Heart right ventricle (tissue), 16 donors: ENCODE measurements at regions not wholly inside any gene's neighbourhood (a gene's known extent, or its start where the extent isn't known, plus 50 kb on each side); places are given as distances from the start of the nearest gene placed in this dataset.

Experiments used
- ATAC-seq, 8 donors: fragments of 200-7000 bp; cut with Tn5 transposase; one replicate each; pipeline ENCODE4 v1.9.1; 2020; ENCODE audit warnings: mild to moderate bottlenecking in 8 of 8, moderate library complexity in 8 of 8, moderate number of reproducible peaks in 1 of 8
- DNase-seq, 2 donors: peaks; one replicate each; pipeline ENCODE4 v3.0.0-alpha.2; 2020
- H3K27ac ChIP-seq, 10 donors: fragments of 200-600 bp; sonication (generic) in 2 of 10; one replicate each; pipeline versions ENCODE4 v1.5.0 to v1.8.0; 2020 to 2022; ENCODE audit warnings: mild to moderate bottlenecking in 3 of 10
- H3K27me3 ChIP-seq, 7 donors: fragments of 200-600 bp; one replicate each; pipeline ENCODE4 v1.8.0; 2021 to 2022; ENCODE audit warnings: mild to moderate bottlenecking in 2 of 7
- H3K36me3 ChIP-seq, 9 donors: fragments of 200-600 bp; sonication (generic) in 1 of 9; one replicate each; pipeline versions ENCODE4 v1.5.0 to v1.8.0; 2020 to 2022; ENCODE audit warnings: mild to moderate bottlenecking in 2 of 9
- H3K4me1 ChIP-seq, 9 donors: fragments of 200-600 bp; sonication (generic) in 1 of 9; one replicate each; pipeline versions ENCODE4 v1.5.0 to v1.8.0; 2020 to 2022; ENCODE audit warnings: mild to moderate bottlenecking in 4 of 9
- H3K4me3 ChIP-seq, 10 donors: fragments of 200-600 bp; sonication (generic) in 2 of 10; one replicate each; pipeline versions ENCODE4 v1.5.0 to v1.8.0; 2020 to 2022; ENCODE audit warnings: mild to moderate bottlenecking in 7 of 10, moderate library complexity in 2 of 10
- H3K9me3 ChIP-seq, 11 donors: fragments of 200-600 bp in 10 of 11; sonication (generic) in 2 of 11; one replicate each; pipeline versions ENCODE4 v1.5.0 to v1.8.0; 2013 to 2022; ENCODE audit warnings: mild to moderate bottlenecking in 2 of 11, control low read depth in 1 of 11, moderate library complexity in 1 of 11
- WGBS, 2 donors: extraction: QIAGEN DNeasy Blood & Tissue Kit; methylation state at CpG; one replicate each; pipeline ENCODE4 v1.1.7; 2013; ENCODE audit warnings: inconsistent platforms in 1 of 2; 5-methylcytosine and 5-hydroxymethylcytosine counted together
- intact Hi-C, 10 donors: fragments of 100-400 bp; cut with DNase I; formaldehyde crosslinking; loops; one replicate each; pipeline versions ENCODE4 v1.11.1 to v1.14.2; 2022
- TF ChIP-seq, protein P1 (sequence below), 9 donors: fragments of 200-600 bp; sonication (generic) in 2 of 9; IDR thresholded peaks; one replicate each; pipeline versions ENCODE4 v1.5.0 to v1.8.0; 2021 to 2022; ENCODE audit warnings: antibody characterized with exemption in 9 of 9, mild to moderate bottlenecking in 5 of 9, moderate library complexity in 1 of 9
- donor health status: Arrhythmogenic right ventricular cardiomyopathy.
- donor health status: ischemic (EF 13 %, LVEDD 7.1; RV severe dilation, severe dysfunction).
- donor health status: healthy with polysubstance abuse.
- donor health status: DM: no; HTN: yes; CAD: no.
- donor health status: DM: no; HTN: no; CAD: no.
- donor health status: ischemic (EF 25% LVEDD 6.9; RV normal size, moderate dysfunction).
- donor health status: ischemic (EF 25% LVEDD 5.7; RV mildly dilated, moderate dysfunction).
- donor health status: healthy.
- donor health status: DM: yes; HTN: yes; CAD: no.
- donor health status: Ischemic cardiomyopathy.
- donor health status: ischemic (EF 35%, LVEDD 5.7; RV mildly dilated, moderate dysfunction).
- donor health status: nonischemic (EF 11% LVEDD 7.7; RV severe dilation, severe dysfunction).
- donor health status: DM: yes; HTN: yes; CAD: no.
- donor health status: PGD.
- donor health status: ischemic (EF 29% LVEDD 5.4; RV normal size, mild dysfunction).
- donor health status: nonischemic (EF 23%, LVEDD 6.1; RV moderate dilation, normal function).

DNA sequence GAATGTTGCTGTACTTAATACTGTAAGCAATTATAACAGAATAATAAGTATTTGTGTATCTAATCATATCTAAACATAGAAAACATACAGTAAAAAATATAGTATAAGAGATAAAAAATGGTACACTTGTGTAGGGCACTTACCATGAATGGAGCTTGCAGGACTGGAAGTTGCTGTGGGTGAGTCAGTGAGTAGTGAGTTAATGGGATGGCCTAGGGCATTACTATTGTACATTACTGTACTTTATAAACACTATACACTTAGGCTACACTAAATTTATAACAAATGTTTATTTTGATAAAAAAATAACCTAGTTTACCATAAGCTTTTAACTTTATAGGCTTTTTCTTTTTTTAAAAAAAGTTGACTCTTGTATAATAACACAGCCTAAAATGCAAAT is 1071.2 kb upstream of the SEL1L start:
- peaks cover 0 to 14% (median 0%) of the 10 kb centered on the region in 11 donors for H3K9me3 ChIP-seq
- intact Hi-C loops: no loop called here
- DNase-seq: no peak
- no peak overlapping the region for H3K27ac ChIP-seq
- no peak for ATAC-seq
- no peaks in the 10 kb centered on the region for H3K27me3 ChIP-seq
- TF ChIP-seq, protein P1, sequence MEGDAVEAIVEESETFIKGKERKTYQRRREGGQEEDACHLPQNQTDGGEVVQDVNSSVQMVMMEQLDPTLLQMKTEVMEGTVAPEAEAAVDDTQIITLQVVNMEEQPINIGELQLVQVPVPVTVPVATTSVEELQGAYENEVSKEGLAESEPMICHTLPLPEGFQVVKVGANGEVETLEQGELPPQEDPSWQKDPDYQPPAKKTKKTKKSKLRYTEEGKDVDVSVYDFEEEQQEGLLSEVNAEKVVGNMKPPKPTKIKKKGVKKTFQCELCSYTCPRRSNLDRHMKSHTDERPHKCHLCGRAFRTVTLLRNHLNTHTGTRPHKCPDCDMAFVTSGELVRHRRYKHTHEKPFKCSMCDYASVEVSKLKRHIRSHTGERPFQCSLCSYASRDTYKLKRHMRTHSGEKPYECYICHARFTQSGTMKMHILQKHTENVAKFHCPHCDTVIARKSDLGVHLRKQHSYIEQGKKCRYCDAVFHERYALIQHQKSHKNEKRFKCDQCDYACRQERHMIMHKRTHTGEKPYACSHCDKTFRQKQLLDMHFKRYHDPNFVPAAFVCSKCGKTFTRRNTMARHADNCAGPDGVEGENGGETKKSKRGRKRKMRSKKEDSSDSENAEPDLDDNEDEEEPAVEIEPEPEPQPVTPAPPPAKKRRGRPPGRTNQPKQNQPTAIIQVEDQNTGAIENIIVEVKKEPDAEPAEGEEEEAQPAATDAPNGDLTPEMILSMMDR (IDR thresholded peaks at IDR 0.05): no peak
- H3K4me3 ChIP-seq: no peak overlapping the region
- no peaks in the 10 kb centered on the region for H3K36me3 ChIP-seq
- no peaks in the 10 kb centered on the region for H3K4me1 ChIP-seq

DNA sequence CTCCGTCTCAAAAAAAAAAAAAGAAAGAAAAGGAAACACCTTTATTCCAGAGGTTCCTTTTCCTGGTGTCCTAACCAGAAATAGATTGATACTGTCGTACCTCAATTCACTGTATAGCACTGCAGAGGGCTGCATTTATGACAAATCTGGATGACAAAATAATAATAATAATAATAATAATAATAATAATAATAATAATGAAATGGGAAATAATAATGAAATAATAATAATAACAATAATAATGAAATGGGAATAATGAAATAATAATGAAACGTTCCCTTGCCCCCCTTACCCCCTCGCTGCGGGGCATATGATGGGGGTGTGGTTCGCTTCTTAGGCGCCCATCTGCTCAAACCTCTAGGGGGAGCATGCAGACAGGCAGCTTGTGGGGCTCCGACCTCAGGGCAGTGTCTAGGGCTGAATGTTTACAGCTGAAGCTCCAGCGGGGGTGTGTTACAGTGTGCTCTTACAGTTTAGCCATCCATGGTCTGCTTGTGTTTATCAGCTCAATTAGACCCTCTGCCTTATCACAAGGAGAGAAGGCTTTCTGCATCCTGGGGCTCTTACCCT is 1088.3 kb upstream of the SEL1L start:
- WGBS, 2 donors: 81 to 82% methylated on average over 9 of the region's 9 CpGs
- ATAC-seq (no peak), DNase-seq (no peak)
- Histone ChIP-seq H3K9me3 (peaks cover 0 to 13% (median 0%) of the 10 kb centered on the region in 11 donors), H3K27me3 (no peaks in the 10 kb centered on the region), H3K4me1 (no peaks in the 10 kb centered on the region), H3K27ac (no peak overlapping the region), H3K36me3 (no peaks in the 10 kb centered on the region), H3K4me3 (no peak overlapping the region)
- TF ChIP-seq, protein P1 (IDR thresholded peaks at IDR 0.05): no peak
- intact Hi-C loops: no loop called here

DNA sequence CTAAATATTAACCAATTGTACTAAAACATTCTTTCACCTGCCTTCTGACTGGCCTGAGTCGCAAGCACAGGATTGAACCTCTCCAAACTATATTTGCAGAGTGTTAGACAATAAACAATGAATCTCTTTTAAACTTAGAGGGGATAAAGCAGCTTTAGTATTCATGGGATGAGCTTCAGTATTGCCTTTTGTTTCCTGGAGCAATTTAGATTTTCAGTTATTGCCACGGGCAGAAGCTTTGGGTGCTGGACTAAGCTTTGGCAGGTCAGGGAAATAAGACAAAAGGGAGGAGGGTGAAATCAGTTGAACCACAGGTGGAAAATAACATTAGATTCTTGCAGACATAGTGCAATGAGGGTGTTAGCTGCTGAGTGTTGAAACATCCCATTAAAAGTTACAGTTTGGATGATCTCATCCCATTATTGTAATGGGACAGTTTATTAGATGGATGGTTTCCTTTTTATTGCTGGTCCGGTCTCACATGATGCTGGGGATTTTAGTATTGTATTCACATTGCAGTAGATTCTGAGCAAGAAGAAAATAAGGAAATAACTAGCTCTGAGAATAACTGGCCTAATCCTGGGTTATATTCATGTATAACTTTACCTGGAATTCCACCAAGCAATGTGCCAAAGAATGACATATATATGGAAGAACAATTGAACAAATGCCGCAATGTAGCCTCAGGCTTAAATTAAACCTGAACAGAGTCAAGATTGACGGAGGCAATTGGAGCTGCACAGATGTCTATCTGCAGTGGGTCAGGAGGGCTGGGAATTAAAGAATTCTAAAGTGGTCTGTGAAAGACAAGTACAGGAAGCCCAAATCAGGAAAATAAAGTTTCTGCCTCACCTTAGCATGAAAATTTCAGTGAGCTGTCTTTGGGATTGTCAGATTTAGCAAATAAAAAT is 1092.8 kb upstream of the SEL1L start:
- TF ChIP-seq, protein P1 (IDR thresholded peaks at IDR 0.05): no peak
- ATAC-seq: no peak
- H3K4me3 ChIP-seq: no peak overlapping the region
- no peaks in the 10 kb centered on the region for H3K36me3 ChIP-seq
- intact Hi-C loops: no loop called here
- peaks cover 0 to 7% (median 0%) of the 10 kb centered on the region in 11 donors for H3K9me3 ChIP-seq
- no peaks in the 10 kb centered on the region for H3K4me1 ChIP-seq
- H3K27me3 ChIP-seq: no peaks in the 10 kb centered on the region
- 74 to 77% methylated on average over 5 of the region's 5 CpGs for WGBS, 2 donors
- DNase-seq: no peak
- no peak overlapping the region for H3K27ac ChIP-seq

DNA sequence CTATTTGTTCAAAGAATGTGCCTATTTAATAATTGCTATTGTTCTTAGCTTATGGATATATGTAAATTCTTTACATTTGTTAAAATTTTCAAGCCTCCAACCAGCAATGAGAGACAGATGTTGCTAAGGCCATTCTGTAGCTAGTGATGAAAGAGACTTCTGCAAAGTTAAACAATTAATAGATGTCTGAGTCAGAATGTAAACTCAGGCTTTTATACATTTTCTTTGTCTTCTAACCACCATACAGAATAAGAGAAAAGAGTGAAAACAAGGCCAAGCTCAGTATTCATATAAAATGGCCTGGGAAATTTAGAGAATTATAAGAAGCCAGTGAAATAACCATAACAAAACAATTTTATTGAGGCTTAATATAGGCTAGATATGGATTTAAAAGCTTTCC is 1102.3 kb upstream of the SEL1L start:
- intact Hi-C loops: no loop called here
- Histone ChIP-seq H3K36me3 (no peaks in the 10 kb centered on the region), H3K27ac (no peak overlapping the region), H3K9me3 (peaks cover 0 to 6% (median 0%) of the 10 kb centered on the region in 11 donors), H3K4me3 (no peak overlapping the region), H3K27me3 (no peaks in the 10 kb centered on the region), H3K4me1 (no peaks in the 10 kb centered on the region)
- no peak for ATAC-seq
- TF ChIP-seq, protein P1 (IDR thresholded peaks at IDR 0.05): no peak
- DNase-seq: no peak
